ENCODE measurements at regions not wholly inside any gene's neighbourhood (a gene's known extent, or its start where the extent isn't known, plus 50 kb on each side); places are given as distances from the start of the nearest gene placed in this dataset.

DNA sequence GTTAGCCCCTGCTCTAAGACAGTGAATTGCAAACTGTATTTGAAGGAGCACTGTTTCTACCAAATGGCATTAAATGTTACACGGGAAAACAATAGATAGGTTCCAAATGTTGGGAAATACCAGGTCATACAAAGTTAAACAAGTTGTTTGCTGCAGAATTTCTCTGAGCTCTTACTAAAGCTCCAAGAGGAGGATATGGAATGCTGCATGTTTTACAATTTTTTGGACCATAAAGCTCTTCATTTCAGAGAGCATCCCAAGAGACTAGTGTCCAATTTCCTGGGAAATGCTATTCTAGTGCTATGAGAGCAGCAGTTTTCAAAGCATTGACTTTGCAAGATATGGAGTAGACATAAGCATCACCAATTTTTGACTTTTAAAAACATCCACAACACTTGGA lies 155.6 kb upstream of the CCDC68 start:
- TF ChIP-seq, protein P1, sequence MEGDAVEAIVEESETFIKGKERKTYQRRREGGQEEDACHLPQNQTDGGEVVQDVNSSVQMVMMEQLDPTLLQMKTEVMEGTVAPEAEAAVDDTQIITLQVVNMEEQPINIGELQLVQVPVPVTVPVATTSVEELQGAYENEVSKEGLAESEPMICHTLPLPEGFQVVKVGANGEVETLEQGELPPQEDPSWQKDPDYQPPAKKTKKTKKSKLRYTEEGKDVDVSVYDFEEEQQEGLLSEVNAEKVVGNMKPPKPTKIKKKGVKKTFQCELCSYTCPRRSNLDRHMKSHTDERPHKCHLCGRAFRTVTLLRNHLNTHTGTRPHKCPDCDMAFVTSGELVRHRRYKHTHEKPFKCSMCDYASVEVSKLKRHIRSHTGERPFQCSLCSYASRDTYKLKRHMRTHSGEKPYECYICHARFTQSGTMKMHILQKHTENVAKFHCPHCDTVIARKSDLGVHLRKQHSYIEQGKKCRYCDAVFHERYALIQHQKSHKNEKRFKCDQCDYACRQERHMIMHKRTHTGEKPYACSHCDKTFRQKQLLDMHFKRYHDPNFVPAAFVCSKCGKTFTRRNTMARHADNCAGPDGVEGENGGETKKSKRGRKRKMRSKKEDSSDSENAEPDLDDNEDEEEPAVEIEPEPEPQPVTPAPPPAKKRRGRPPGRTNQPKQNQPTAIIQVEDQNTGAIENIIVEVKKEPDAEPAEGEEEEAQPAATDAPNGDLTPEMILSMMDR (IDR thresholded peaks at IDR 0.05) = no peak
- TF ChIP-seq POLR2A (IDR thresholded peaks at IDR 0.05) (no peak), EP300 (IDR thresholded peaks at IDR 0.05) (no peak)

Measured in ovary (tissue), 3 donors.